OCI-LY1 (cell line): ENCODE measurements at regions not wholly inside any gene's neighbourhood (a gene's known extent, or its start where the extent isn't known, plus 50 kb on each side); places are given as distances from the start of the nearest gene placed in this dataset.

Source experiments
- H2AFZ ChIP-seq: fragments of 200-600 bp; sonication (generic), shearing (Covaris generic); 2 replicates; pipeline ENCODE4 v1.6.0; 2014; ENCODE audit warnings: antibody characterized with exemption, mild to moderate bottlenecking, low read length
- H3F3A ChIP-seq: fragments of 200-600 bp; sonication (generic), shearing (Covaris generic); 2 replicates; pipeline ENCODE4 v1.6.0; 2014; ENCODE audit warnings: mild to moderate bottlenecking, antibody characterized with exemption, low read length, moderate library complexity; ENCODE audit not compliant: insufficient read depth
- H3K27ac ChIP-seq: fragments of 200-600 bp; sonication (generic); 2 replicates; pipeline ENCODE4 v1.5.1; 2014; ENCODE audit warnings: low read length, mixed run types, mild to moderate bottlenecking, low read depth; ENCODE audit not compliant: poor library complexity, severe bottlenecking
- H3K27me3 ChIP-seq: fragments of 200-600 bp; sonication (generic); 2 replicates; pipeline ENCODE4 v1.6.0; 2014; ENCODE audit warnings: antibody characterized with exemption, mild to moderate bottlenecking, low read length, moderate library complexity; ENCODE audit not compliant: insufficient read depth
- H3K36me3 ChIP-seq: fragments of 200-600 bp; sonication (generic); 2 replicates; pipeline ENCODE4 v1.6.1; 2014; ENCODE audit warnings: mild to moderate bottlenecking, antibody characterized with exemption, low read length, moderate library complexity, mixed read lengths; ENCODE audit not compliant: insufficient read depth
- H3K4me1 ChIP-seq: fragments of 200-600 bp; sonication (generic); 2 replicates; pipeline ENCODE4 v1.5.1; 2014; ENCODE audit warnings: mild to moderate bottlenecking, low read length, moderate library complexity; ENCODE audit not compliant: insufficient read depth, severe bottlenecking
- H3K4me2 ChIP-seq: fragments of 200-600 bp; sonication (generic), shearing (Covaris generic); 2 replicates; pipeline ENCODE4 v1.6.1; 2014; ENCODE audit warnings: low read length
- H3K4me3 ChIP-seq: fragments of 200-600 bp; sonication (generic); 2 replicates; pipeline ENCODE4 v1.5.1; 2014; ENCODE audit warnings: low read length, low read depth, mild to moderate bottlenecking, mixed read lengths; ENCODE audit not compliant: poor library complexity, severe bottlenecking
- H3K79me2 ChIP-seq: fragments of 200-600 bp; shearing (Covaris generic); 2 replicates; pipeline ENCODE4 v1.6.1; 2016; ENCODE audit warnings: mixed run types, low read length, mixed read lengths; ENCODE audit not compliant: insufficient read depth
- H3K9ac ChIP-seq: fragments of 200-600 bp; sonication (generic), shearing (Covaris generic); 2 replicates; pipeline ENCODE4 v1.6.1; 2014; ENCODE audit warnings: mild to moderate bottlenecking, low read length, mixed read lengths
- H3K9me2 ChIP-seq: fragments of 200-600 bp; sonication (generic), shearing (Covaris generic); 2 replicates; pipeline ENCODE4 v1.6.1; 2014; ENCODE audit warnings: low read depth, mild to moderate bottlenecking, low read length, mixed read lengths
- H3K9me3 ChIP-seq: fragments of 200-600 bp; shearing (Covaris generic); 2 replicates; pipeline ENCODE4 v1.6.1; 2014; ENCODE audit warnings: low read length, mixed read lengths
- H4K20me1 ChIP-seq: fragments of 200-600 bp; sonication (generic), shearing (Covaris generic); 2 replicates; pipeline ENCODE4 v1.6.0; 2016; ENCODE audit warnings: mild to moderate bottlenecking, low read length; ENCODE audit not compliant: insufficient read depth
- CTCF ChIP-seq: fragments of 200-600 bp; sonication (generic), shearing (Covaris generic); IDR thresholded peaks from 2 replicates; pipeline ENCODE4 v1.5.1; 2017; ENCODE audit warnings: mild to moderate bottlenecking, antibody characterized with exemption, low read length, moderate library complexity, mixed read lengths
- EZH2 ChIP-seq: fragments of 200-600 bp; sonication (generic), shearing (Covaris generic); IDR thresholded peaks from 2 replicates; pipeline ENCODE4 v1.8.0; 2017; ENCODE audit warnings: borderline replicate concordance, mixed run types, mild to moderate bottlenecking, antibody characterized with exemption, low read length, moderate library complexity, mixed read lengths

DNA sequence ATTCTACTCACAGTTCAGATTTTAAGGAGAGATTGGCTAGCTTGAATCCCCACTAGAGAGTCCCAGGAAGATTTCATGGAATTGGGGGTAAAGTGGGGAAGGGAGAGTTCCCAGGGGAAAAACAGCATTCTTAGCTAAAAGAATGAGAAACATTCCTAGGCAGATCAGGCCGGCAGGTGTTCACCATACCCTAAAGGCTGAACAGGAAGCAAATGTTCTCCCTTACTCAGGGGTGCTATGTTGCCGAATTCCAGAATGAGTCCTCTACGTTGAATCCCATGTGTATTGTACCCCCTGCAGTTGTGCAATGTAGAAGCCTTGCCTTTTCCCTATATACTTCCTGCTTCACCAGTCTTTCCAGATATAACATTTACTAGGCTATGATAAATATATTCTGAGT is 135.2 kb upstream of the NCAM1 start:
- TF ChIP-seq CTCF = no peak
- Histone ChIP-seq H3K36me3 (no peaks in the 10 kb centered on the region), H3K9ac (no peak overlapping the region), H3K4me2 (no peak overlapping the region), H3K4me1 (no peaks in the 10 kb centered on the region), H3K27me3 (no peaks in the 10 kb centered on the region), H3K27ac (no peak overlapping the region), H3K9me3 (no peaks in the 10 kb centered on the region), H2AFZ (no peak overlapping the region), H3K79me2 (no peaks in the 10 kb centered on the region), H3F3A (no peaks in the 10 kb centered on the region), H4K20me1 (no peaks in the 10 kb centered on the region), H3K9me2 (no peaks in the 10 kb centered on the region), H3K4me3 (no peak overlapping the region)

GRCh38 chr11:112826788-112827187 is 134.4 kb upstream of the NCAM1 start:
- Histone ChIP-seq H3K27me3 (no peaks in the 10 kb centered on the region), H3K36me3 (no peaks in the 10 kb centered on the region), H3K4me2 (no peak overlapping the region), H3K4me3 (no peak overlapping the region), H3K9ac (no peak overlapping the region), H4K20me1 (no peaks in the 10 kb centered on the region), H3K4me1 (no peaks in the 10 kb centered on the region), H3K9me3 (no peaks in the 10 kb centered on the region), H3K27ac (no peak overlapping the region), H3K79me2 (no peaks in the 10 kb centered on the region), H3K9me2 (no peaks in the 10 kb centered on the region), H2AFZ (no peak overlapping the region), H3F3A (no peaks in the 10 kb centered on the region)
- no peak for TF ChIP-seq CTCF
- no peak for TF ChIP-seq EZH2

- Histone ChIP-seq H3K4me3 (no peak overlapping the region), H3K79me2 (no peaks in the 10 kb centered on the region), H3K9me3 (no peaks in the 10 kb centered on the region), H3K9me2 (no peaks in the 10 kb centered on the region), H3K9ac (no peak overlapping the region), H3K4me2 (no peak overlapping the region), H3K36me3 (no peaks in the 10 kb centered on the region), H4K20me1 (no peaks in the 10 kb centered on the region), H3K27ac (no peak overlapping the region), H3K4me1 (no peaks in the 10 kb centered on the region), H2AFZ (no peak overlapping the region), H3K27me3 (no peaks in the 10 kb centered on the region; the same call in 1 of the 2 replicates), H3F3A (no peaks in the 10 kb centered on the region)
- TF ChIP-seq EZH2 (no peak), CTCF (no peak)
Observed at GRCh38 chr11:112828421-112828820, 132.8 kb upstream of the NCAM1 start.
